ENCODE measurements at regions not wholly inside any gene's neighbourhood (a gene's known extent, or its start where the extent isn't known, plus 50 kb on each side); places are given as distances from the start of the nearest gene placed in this dataset.

GRCh38 chr20:60599381-60599780 lies 641.2 kb downstream of the CDH26 start:
- TF ChIP-seq CTCF (IDR thresholded peaks at IDR 0.05), result no peak
- intact Hi-C loops (cut with micrococcal nuclease), result no loop called here
- no peak for DNase-seq
- H3K4me1 Mint-ChIP-seq, result no peaks in the 10 kb centered on the region
- no peak overlapping the region for H3K27ac Mint-ChIP-seq
- H3K4me3 Mint-ChIP-seq, result no peak overlapping the region
- peaks cover 4% of the 10 kb centered on the region for H3K9me3 Mint-ChIP-seq
- ATAC-seq (ENCODE audit: low read depth), result no peak
- H3K27me3 Mint-ChIP-seq, result no peaks in the 10 kb centered on the region
- no peaks in the 10 kb centered on the region for H3K36me3 Mint-ChIP-seq (ENCODE audit: low read depth)
- ChIA-PET CTCF (no interaction called here), POLR2A (no interaction called here)

- intact Hi-C loops (cut with micrococcal nuclease), result no loop called here
- TF ChIP-seq CTCF (IDR thresholded peaks at IDR 0.05), result no peak
- ATAC-seq (ENCODE audit: low read depth) (no peak), DNase-seq (no peak)
- Mint-ChIP-seq H3K27me3 (no peaks in the 10 kb centered on the region), H3K36me3 (ENCODE audit: low read depth) (no peaks in the 10 kb centered on the region), H3K9me3 (peaks cover 4% of the 10 kb centered on the region), H3K4me1 (no peaks in the 10 kb centered on the region), H3K4me3 (no peak overlapping the region), H3K27ac (no peak overlapping the region)
- ChIA-PET POLR2A (no interaction called here), CTCF (no interaction called here)
These were observed 641.8 kb downstream of the CDH26 start for GRCh38 chr20:60600036-60600435.

- Mint-ChIP-seq H3K36me3 (ENCODE audit: low read depth) (no peaks in the 10 kb centered on the region), H3K4me1 (no peaks in the 10 kb centered on the region), H3K9me3 (no peaks in the 10 kb centered on the region), H3K4me3 (no peak overlapping the region), H3K27me3 (no peaks in the 10 kb centered on the region), H3K27ac (no peak overlapping the region)
- ChIA-PET POLR2A (no interaction called here), CTCF (no interaction called here)
- no peak for DNase-seq
- intact Hi-C loops (cut with micrococcal nuclease), result no loop called here
- ATAC-seq (ENCODE audit: low read depth), result no peak
- TF ChIP-seq CTCF (IDR thresholded peaks at IDR 0.05), result no peak
These were observed 628.0 kb upstream of the CDH4 start for GRCh38 chr20:60624066-60624465.

GRCh38 chr20:60627751-60628565 lies 624.1 kb upstream of the CDH4 start:
- Mint-ChIP-seq H3K27me3 (no peaks in the 10 kb centered on the region), H3K4me3 (no peak overlapping the region), H3K27ac (no peak overlapping the region), H3K4me1 (no peaks in the 10 kb centered on the region), H3K36me3 (ENCODE audit: low read depth) (no peaks in the 10 kb centered on the region), H3K9me3 (peaks cover 3% of the 10 kb centered on the region)
- CTCF ChIA-PET, result no interaction called here
- DNase-seq, result no peak
- intact Hi-C loops (cut with micrococcal nuclease), result no loop called here
- TF ChIP-seq CTCF (IDR thresholded peaks at IDR 0.05), result no peak
- POLR2A ChIA-PET, result no interaction called here
- ATAC-seq (ENCODE audit: low read depth), result no peak

GRCh38 chr20:60628749-60629148 lies 623.3 kb upstream of the CDH4 start:
- intact Hi-C loops (cut with micrococcal nuclease), result no loop called here
- TF ChIP-seq CTCF (IDR thresholded peaks at IDR 0.05), result no peak
- H3K36me3 Mint-ChIP-seq (ENCODE audit: low read depth), result no peaks in the 10 kb centered on the region
- ATAC-seq (ENCODE audit: low read depth) (no peak), DNase-seq (no peak)
- CTCF ChIA-PET, result no interaction called here
- no peak overlapping the region for H3K4me3 Mint-ChIP-seq
- peaks cover 3% of the 10 kb centered on the region for H3K9me3 Mint-ChIP-seq
- no peaks in the 10 kb centered on the region for H3K27me3 Mint-ChIP-seq
- no peaks in the 10 kb centered on the region for H3K4me1 Mint-ChIP-seq
- no peak overlapping the region for H3K27ac Mint-ChIP-seq
- POLR2A ChIA-PET, result no interaction called here

Data from activated B cell treated with CpG ODN at 0.5 μM for 24 hours (primary cell).